ENCODE measurements at regions not wholly inside any gene's neighbourhood (a gene's known extent, or its start where the extent isn't known, plus 50 kb on each side); places are given as distances from the start of the nearest gene placed in this dataset.

- Histone ChIP-seq H3K27me3 (peaks cover 0 to 54% (median 0%) of the 10 kb centered on the region in 4 donors), H3K36me3 (no peaks in the 10 kb centered on the region), H3K4me1 (no peaks in the 10 kb centered on the region), H3K9me3 (peaks cover 0 to 18% (median 12%) of the 10 kb centered on the region in 4 donors), H3K4me3 (no peak overlapping the region), H3K27ac (replicated peaks in 1 of 4) (no peak overlapping the region)
- intact Hi-C loops (cut with DNase I): no loop called here
- no peak for DNase-seq (ENCODE audit: extremely low spot score)
- TF ChIP-seq CTCF (IDR thresholded peaks at IDR 0.05) (no peak), POLR2AphosphoS5 (IDR thresholded peaks at IDR 0.05) (no peak), EP300 (IDR thresholded peaks at IDR 0.05) (no peak), POLR2A (IDR thresholded peaks at IDR 0.05; ENCODE audit: low read depth) (no peak)
- WGBS: 73% methylated on average over 6 of the region's 6 CpGs
Measured at GRCh38 chr12:113620437-113620976, 148.8 kb upstream of the LHX5 start.

- Histone ChIP-seq H3K36me3 (no peaks in the 10 kb centered on the region), H3K4me1 (no peaks in the 10 kb centered on the region), H3K27ac (replicated peaks in 1 of 4) (no peak overlapping the region), H3K9me3 (peaks cover 0 to 7% (median 2%) of the 10 kb centered on the region in 4 donors), H3K27me3 (peaks cover 0 to 62% (median 0%) of the 10 kb centered on the region in 4 donors), H3K4me3 (no peak overlapping the region)
- no peak for TF ChIP-seq CTCF (IDR thresholded peaks at IDR 0.05)
- TF ChIP-seq POLR2A (IDR thresholded peaks at IDR 0.05; ENCODE audit: low read depth): no peak
- no peak for TF ChIP-seq POLR2AphosphoS5 (IDR thresholded peaks at IDR 0.05)
- TF ChIP-seq EP300 (IDR thresholded peaks at IDR 0.05): no peak
- WGBS: 35% methylated on average over 5 of the region's 5 CpGs
- intact Hi-C loops (cut with DNase I): no loop called here
- no peak for DNase-seq (ENCODE audit: extremely low spot score)
Measured at GRCh38 chr12:113619202-113619601, 147.5 kb upstream of the LHX5 start.

- TF ChIP-seq CTCF (IDR thresholded peaks at IDR 0.05): no peak
- no peak for TF ChIP-seq POLR2A (IDR thresholded peaks at IDR 0.05; ENCODE audit: low read depth)
- no peak for TF ChIP-seq EP300 (IDR thresholded peaks at IDR 0.05)
- TF ChIP-seq POLR2AphosphoS5 (IDR thresholded peaks at IDR 0.05): no peak
- Histone ChIP-seq H3K9me3 (peaks cover 0 to 6% (median 0%) of the 10 kb centered on the region in 4 donors), H3K27ac (replicated peaks in 1 of 4) (no peak overlapping the region), H3K27me3 (peaks cover 0 to 88% (median 10%) of the 10 kb centered on the region in 4 donors), H3K36me3 (no peaks in the 10 kb centered on the region), H3K4me3 (no peak overlapping the region), H3K4me1 (no peaks in the 10 kb centered on the region)
- intact Hi-C loops (cut with DNase I): no loop called here
- no peak for DNase-seq (ENCODE audit: extremely low spot score)
- WGBS: 91% methylated on average over 2 of the region's 2 CpGs
Measured at GRCh38 chr12:113613414-113613813, 141.7 kb upstream of the LHX5 start.

- WGBS: 67% methylated on average over 3 of the region's 3 CpGs
- Histone ChIP-seq H3K27me3 (peaks cover 0 to 89% (median 10%) of the 10 kb centered on the region in 4 donors), H3K9me3 (peaks cover 0 to 10% (median 2%) of the 10 kb centered on the region in 4 donors), H3K4me1 (no peaks in the 10 kb centered on the region), H3K36me3 (no peaks in the 10 kb centered on the region), H3K27ac (replicated peaks in 1 of 4) (no peak overlapping the region), H3K4me3 (no peak overlapping the region)
- no peak for DNase-seq (ENCODE audit: extremely low spot score)
- intact Hi-C loops (cut with DNase I): no loop called here
- TF ChIP-seq EP300 (IDR thresholded peaks at IDR 0.05) (no peak), CTCF (IDR thresholded peaks at IDR 0.05) (no peak)
Measured at GRCh38 chr12:113612793-113613192, 141.1 kb upstream of the LHX5 start.

Data from esophagus muscularis mucosa (tissue), 4 donors.